Type B pancreatic cell (in vitro differentiated cells): ENCODE measurements at regions not wholly inside any gene's neighbourhood (a gene's known extent, or its start where the extent isn't known, plus 50 kb on each side); places are given as distances from the start of the nearest gene placed in this dataset.

Source experiments
- DNase-seq: peaks from one replicate; pipeline ENCODE4 v3.0.0; 2021; ENCODE audit warnings: mixed read lengths; ENCODE audit not compliant: unreplicated experiment; ENCODE audit errors: extremely low spot score
- H3K27ac Mint-ChIP-seq: 2 replicates; pipeline ENCODE4 v1.8.0; 2021; ENCODE audit warnings: mild to moderate bottlenecking, mixed read lengths
- H3K27me3 Mint-ChIP-seq: 2 replicates; pipeline ENCODE4 v1.8.0; 2021; ENCODE audit warnings: mixed read lengths
- H3K36me3 Mint-ChIP-seq: 2 replicates; pipeline ENCODE4 v1.8.0; 2021; ENCODE audit warnings: mixed read lengths
- H3K4me1 Mint-ChIP-seq: one replicate; pipeline ENCODE4 v1.8.0; 2021; ENCODE audit warnings: mixed read lengths; ENCODE audit not compliant: unreplicated experiment
- H3K4me3 Mint-ChIP-seq: 2 replicates; pipeline ENCODE4 v1.8.0; 2021; ENCODE audit warnings: mild to moderate bottlenecking, mixed read lengths
- H3K9me3 Mint-ChIP-seq: 2 replicates; pipeline ENCODE4 v1.8.0; 2021; ENCODE audit warnings: mixed read lengths
- CTCF ChIP-seq: fragments of 200-600 bp; sonication (generic); conservative IDR thresholded peaks from 2 replicates; pipeline ENCODE4 v1.5.0; 2021; ENCODE audit warnings: antibody characterized with exemption, mild to moderate bottlenecking

GRCh38 chr4:181939199-181939945, 303.8 kb upstream of the TENM3 start:
- Mint-ChIP-seq H3K4me1 (no peaks in the 10 kb centered on the region), H3K9me3 (no peaks in the 10 kb centered on the region), H3K27me3 (no peaks in the 10 kb centered on the region), H3K36me3 (no peaks in the 10 kb centered on the region), H3K27ac (no peak overlapping the region), H3K4me3 (no peak overlapping the region)
- no peak for DNase-seq
- no peak for TF ChIP-seq CTCF

DNA sequence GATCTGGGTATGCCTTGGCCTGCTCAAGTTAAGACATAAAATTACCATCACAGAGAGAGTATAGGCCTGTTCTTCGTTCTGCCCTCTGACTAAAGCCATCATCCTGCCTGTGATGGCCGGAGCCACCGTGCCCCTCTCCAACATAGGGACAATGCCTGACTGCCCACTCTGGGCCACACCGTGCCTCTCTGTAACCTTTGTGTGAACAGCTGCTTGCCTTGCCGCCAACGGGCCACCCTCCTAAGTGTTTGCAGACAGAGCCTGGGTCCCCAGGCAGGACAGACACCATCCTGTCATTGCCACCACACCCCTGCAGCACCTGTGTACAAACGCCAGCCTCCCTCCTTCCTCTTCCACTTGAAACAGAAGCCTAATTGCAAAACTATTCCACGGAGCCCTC, 298.7 kb upstream of the TENM3 start:
- Mint-ChIP-seq H3K4me3 (no peak overlapping the region), H3K27me3 (no peaks in the 10 kb centered on the region), H3K9me3 (no peaks in the 10 kb centered on the region), H3K4me1 (peaks cover 4% of the 10 kb centered on the region), H3K36me3 (no peaks in the 10 kb centered on the region), H3K27ac (no peak overlapping the region)
- TF ChIP-seq CTCF = no peak
- no peak for DNase-seq

DNA sequence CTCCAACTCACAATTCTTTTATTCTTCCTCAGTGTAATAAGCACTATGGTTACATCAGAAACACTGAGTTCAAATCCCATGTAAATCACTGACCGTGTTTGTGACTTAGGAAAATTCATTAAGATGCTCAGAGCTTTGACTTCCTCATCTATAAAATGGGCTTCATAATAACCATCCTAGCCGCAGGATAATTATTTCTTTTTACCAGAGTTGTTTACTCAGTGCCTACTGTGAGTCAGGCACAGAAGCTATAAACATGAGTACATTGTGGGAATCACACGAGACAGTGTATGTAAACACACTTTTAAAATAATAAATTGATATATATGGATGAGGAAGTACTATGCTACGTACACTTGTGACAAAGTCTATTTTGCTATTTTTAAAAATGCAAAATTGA, 296.3 kb upstream of the TENM3 start:
- no peaks in the 10 kb centered on the region for H3K27me3 Mint-ChIP-seq
- TF ChIP-seq CTCF = no peak
- no peak overlapping the region for H3K27ac Mint-ChIP-seq
- H3K4me3 Mint-ChIP-seq = no peak overlapping the region
- no peaks in the 10 kb centered on the region for H3K9me3 Mint-ChIP-seq
- H3K36me3 Mint-ChIP-seq = no peaks in the 10 kb centered on the region
- DNase-seq = no peak
- peaks cover 4% of the 10 kb centered on the region for H3K4me1 Mint-ChIP-seq

DNA sequence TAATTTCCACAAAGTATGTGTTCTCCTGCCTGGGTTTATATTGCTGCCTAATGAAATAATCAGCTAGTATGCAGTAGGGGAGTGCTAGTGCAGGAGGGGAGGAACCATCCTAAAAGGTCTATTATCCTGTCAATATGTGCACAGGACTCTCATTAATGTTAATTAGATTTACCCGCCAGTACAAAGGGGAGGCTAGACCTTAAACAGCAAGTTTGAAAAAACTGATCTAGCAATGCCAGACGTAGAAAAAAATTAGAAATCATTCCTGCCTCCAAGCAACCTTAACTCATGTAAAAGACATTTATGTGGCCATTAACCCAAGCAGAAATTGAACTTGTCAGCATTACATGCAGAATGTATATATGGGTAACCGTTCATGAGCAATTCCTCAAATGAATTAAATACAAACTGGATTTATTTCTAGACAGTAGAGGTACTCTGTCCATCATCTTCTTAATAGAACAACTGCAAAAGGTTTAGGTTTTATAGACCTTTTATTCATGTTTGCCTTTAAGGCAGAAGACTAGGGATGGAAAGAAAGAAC, 294.3 kb upstream of the TENM3 start:
- DNase-seq = no peak
- Mint-ChIP-seq H3K9me3 (no peaks in the 10 kb centered on the region), H3K4me3 (no peak overlapping the region), H3K27ac (no peak overlapping the region), H3K36me3 (no peaks in the 10 kb centered on the region), H3K27me3 (no peaks in the 10 kb centered on the region), H3K4me1 (peaks cover 12% of the 10 kb centered on the region)
- TF ChIP-seq CTCF = no peak

DNA sequence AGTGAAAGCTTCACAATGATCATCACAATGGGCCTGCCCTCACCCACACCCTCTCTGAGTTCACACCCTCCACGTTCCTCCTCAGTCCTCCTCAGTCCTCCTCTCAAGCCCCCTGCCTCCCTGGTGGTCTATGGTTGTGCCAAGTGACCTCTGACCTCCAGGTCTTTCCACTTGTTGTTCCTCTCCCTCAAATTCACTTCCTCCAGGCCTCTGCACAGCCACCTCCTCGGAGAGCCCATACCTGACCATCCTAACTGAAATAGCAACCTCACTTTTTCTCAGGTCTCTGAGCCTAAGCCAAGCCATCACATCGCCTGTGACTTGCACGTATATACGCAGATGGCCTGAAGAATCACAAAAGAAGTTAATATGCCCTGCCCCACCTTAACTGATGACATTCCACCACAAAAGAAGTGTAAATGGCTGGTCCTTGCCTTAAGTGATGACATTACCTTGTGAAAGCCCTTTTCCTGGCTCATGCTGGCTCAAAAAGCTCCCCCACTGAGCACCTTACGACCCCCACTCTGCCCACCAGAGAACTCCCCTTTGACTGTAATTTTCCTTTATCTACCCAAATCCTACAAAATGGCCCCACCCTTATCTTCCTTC, 293.4 kb upstream of the TENM3 start:
- Mint-ChIP-seq H3K36me3 (no peaks in the 10 kb centered on the region), H3K4me1 (peaks cover 11% of the 10 kb centered on the region), H3K27ac (no peak overlapping the region), H3K27me3 (no peaks in the 10 kb centered on the region), H3K9me3 (no peaks in the 10 kb centered on the region), H3K4me3 (no peak overlapping the region)
- DNase-seq = no peak
- no peak for TF ChIP-seq CTCF
